ENCODE measurements at regions not wholly inside any gene's neighbourhood (a gene's known extent, or its start where the extent isn't known, plus 50 kb on each side); places are given as distances from the start of the nearest gene placed in this dataset.

GRCh38 chr2:6410313-6410712 is 455.4 kb downstream of the CMPK2 start:
- no peak overlapping the region for H3K4me3 Mint-ChIP-seq
- no peaks in the 10 kb centered on the region for H3K9me3 Mint-ChIP-seq
- no peaks in the 10 kb centered on the region for H3K4me1 Mint-ChIP-seq
- no peak overlapping the region for H3K27ac Mint-ChIP-seq
- peaks cover 7 to 12% of the 10 kb centered on the region in 2 donors for H3K27me3 Mint-ChIP-seq
- H3K36me3 Mint-ChIP-seq = no peaks in the 10 kb centered on the region
- ATAC-seq (replicated peaks) (no peak), DNase-seq (no peak)

DNA sequence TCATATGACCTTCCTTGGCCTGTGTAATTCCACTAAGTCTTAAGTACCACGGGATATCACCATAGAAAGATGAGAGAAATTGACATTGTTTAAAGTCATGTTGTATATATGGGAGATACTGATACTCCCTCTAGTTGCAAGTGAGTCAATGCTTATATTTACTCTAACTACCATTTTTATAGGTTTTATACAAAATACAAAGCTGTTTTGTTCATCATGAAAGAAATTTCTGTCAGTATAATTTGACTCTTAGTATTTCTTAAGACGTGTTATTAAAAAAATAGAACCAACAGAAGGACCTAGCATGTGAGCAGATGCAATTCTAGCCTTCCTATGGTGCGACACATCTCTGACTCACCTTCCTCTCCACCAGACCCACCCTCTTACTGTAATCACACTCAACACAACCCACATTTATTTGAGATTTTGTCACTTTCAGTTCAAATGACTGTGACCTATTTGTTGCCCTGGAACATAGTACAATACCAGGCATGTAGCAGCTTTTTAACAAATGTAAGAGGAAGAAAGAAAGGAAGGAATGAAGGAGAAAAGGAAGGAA is 453.1 kb downstream of the CMPK2 start:
- H3K4me1 Mint-ChIP-seq = no peaks in the 10 kb centered on the region
- no peaks in the 10 kb centered on the region for H3K36me3 Mint-ChIP-seq
- DNase-seq = no peak
- no peak for ATAC-seq (replicated peaks)
- no peak overlapping the region for H3K27ac Mint-ChIP-seq
- no peak overlapping the region for H3K4me3 Mint-ChIP-seq
- H3K9me3 Mint-ChIP-seq = no peaks in the 10 kb centered on the region
- H3K27me3 Mint-ChIP-seq = peaks cover 7 to 12% of the 10 kb centered on the region in 2 donors

DNA sequence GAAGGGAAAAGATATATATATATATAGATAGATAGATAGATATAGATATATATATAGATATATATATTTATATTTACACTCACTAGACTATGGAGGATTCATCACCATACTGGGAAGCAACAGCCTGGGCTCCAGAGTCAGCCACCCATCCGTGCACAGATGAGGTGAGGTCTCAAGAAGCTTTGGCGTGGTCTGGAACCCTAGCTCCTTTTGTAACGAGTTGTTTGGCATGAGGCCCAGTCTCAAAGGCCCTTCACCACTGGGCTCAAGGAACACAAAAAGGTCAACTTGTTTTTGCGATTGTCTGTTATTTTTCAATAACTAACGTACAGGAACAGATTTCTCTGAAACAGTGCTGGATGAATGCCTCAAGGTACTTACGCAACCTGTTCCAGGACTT is 448.7 kb downstream of the CMPK2 start:
- Mint-ChIP-seq H3K9me3 (peaks cover 0 to 1% of the 10 kb centered on the region in 2 donors), H3K36me3 (no peaks in the 10 kb centered on the region), H3K4me3 (no peak overlapping the region), H3K27ac (no peak overlapping the region), H3K4me1 (peaks cover 5 to 11% of the 10 kb centered on the region in 2 donors), H3K27me3 (peaks cover 4 to 6% of the 10 kb centered on the region in 2 donors)
- DNase-seq = no peak
- ATAC-seq (replicated peaks) = no peak

GRCh38 chr2:6418291-6418690 is 447.4 kb downstream of the CMPK2 start:
- no peaks in the 10 kb centered on the region for H3K27me3 Mint-ChIP-seq
- H3K4me3 Mint-ChIP-seq = no peak overlapping the region
- ATAC-seq (replicated peaks) (no peak), DNase-seq (no peak)
- H3K4me1 Mint-ChIP-seq = peaks cover 5 to 11% of the 10 kb centered on the region in 2 donors
- peaks cover 0 to 1% of the 10 kb centered on the region in 2 donors for H3K9me3 Mint-ChIP-seq
- H3K36me3 Mint-ChIP-seq = no peaks in the 10 kb centered on the region
- no peak overlapping the region for H3K27ac Mint-ChIP-seq

GRCh38 chr2:6421138-6421730 is 444.5 kb downstream of the CMPK2 start:
- no peak overlapping the region for H3K4me3 Mint-ChIP-seq
- ATAC-seq (replicated peaks) (no peak), DNase-seq (no peak)
- no peaks in the 10 kb centered on the region for H3K27me3 Mint-ChIP-seq
- peaks cover 0 to 1% of the 10 kb centered on the region in 2 donors for H3K9me3 Mint-ChIP-seq
- H3K4me1 Mint-ChIP-seq = peaks cover 5 to 11% of the 10 kb centered on the region in 2 donors
- H3K36me3 Mint-ChIP-seq = no peaks in the 10 kb centered on the region
- no peak overlapping the region for H3K27ac Mint-ChIP-seq

- H3K36me3 Mint-ChIP-seq = no peaks in the 10 kb centered on the region
- ATAC-seq (replicated peaks) (no peak), DNase-seq (no peak)
Observed at GRCh38 chr2:6421888-6422287, 443.8 kb downstream of the CMPK2 start.

DNA sequence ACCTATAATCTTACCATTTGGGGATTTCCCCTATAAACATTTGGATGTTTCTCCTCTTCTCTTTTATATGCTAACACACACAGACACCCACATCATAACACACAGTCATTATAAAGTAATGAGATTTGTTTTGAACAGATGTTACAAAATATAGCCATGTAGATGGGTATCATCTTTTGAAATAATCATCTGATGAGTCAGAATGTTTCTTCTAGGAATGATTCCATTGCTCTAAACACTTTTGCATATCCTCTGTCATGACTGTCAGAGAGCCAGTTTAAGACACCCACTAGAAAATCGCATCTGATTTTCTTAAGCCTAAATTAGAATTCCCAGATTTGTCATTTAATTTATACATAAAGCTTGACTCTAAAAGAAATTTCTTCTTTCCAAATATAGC is 442.6 kb downstream of the CMPK2 start:
- Mint-ChIP-seq H3K4me3 (no peak overlapping the region), H3K27ac (no peak overlapping the region), H3K9me3 (peaks cover 2 to 6% of the 10 kb centered on the region in 2 donors), H3K4me1 (peaks cover 3 to 5% of the 10 kb centered on the region in 2 donors), H3K36me3 (no peaks in the 10 kb centered on the region), H3K27me3 (no peaks in the 10 kb centered on the region)
- DNase-seq = no peak
- ATAC-seq (replicated peaks) = no peak

More at GRCh38 chr2:6421888-6422287, 443.8 kb downstream of the CMPK2 start:
- H3K4me3 Mint-ChIP-seq = no peak overlapping the region
- no peaks in the 10 kb centered on the region for H3K27me3 Mint-ChIP-seq
- H3K27ac Mint-ChIP-seq = no peak overlapping the region
- peaks cover under 1 to 1% of the 10 kb centered on the region in 2 donors for H3K9me3 Mint-ChIP-seq
- peaks cover 5 to 11% of the 10 kb centered on the region in 2 donors for H3K4me1 Mint-ChIP-seq

DNA sequence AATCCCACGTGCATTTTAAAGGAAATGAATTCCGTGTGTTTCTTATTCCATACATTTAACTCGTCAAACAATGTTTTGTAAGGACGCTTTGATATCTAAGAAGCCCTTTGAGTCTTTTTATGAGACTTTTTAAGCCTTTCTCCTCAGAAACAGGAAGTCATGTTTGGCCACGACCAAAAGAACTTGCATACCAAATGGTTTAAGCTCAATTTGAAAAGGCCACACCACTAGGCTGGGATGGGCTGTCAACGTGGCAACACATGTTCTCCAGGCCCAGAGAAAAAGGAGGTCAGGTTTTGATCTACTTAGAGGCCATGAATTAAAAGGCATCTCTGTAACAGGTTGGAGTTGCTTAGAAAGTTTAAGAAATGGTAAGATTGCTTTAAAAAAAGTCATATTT is 441.8 kb downstream of the CMPK2 start:
- no peaks in the 10 kb centered on the region for H3K27me3 Mint-ChIP-seq
- no peak for ATAC-seq (replicated peaks)
- DNase-seq = no peak
- peaks cover 2 to 6% of the 10 kb centered on the region in 2 donors for H3K9me3 Mint-ChIP-seq
- no peaks in the 10 kb centered on the region for H3K36me3 Mint-ChIP-seq
- H3K4me1 Mint-ChIP-seq = no peaks in the 10 kb centered on the region
- H3K27ac Mint-ChIP-seq = no peak overlapping the region
- no peak overlapping the region for H3K4me3 Mint-ChIP-seq

DNA sequence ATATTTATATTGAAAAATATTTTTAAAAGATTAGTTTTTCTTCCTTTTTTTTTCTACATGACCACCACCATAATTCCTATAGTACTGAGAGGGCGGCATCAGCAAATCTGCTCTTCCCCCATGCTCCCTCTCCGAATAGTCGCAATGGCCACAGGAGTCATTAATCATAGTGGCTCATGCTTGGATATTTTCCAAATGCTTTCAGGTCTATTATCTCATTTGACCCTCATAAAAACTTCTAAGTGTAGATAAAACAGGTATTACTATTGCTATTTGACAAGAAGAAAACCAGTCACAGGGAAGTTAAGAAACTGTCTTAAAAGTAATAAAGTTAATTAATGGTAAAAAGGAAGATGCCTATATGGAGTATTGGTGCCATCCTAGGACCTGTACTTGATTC is 440.7 kb downstream of the CMPK2 start:
- H3K27me3 Mint-ChIP-seq = no peaks in the 10 kb centered on the region

GRCh38 chr2:6429210-6429986 is 436.3 kb downstream of the CMPK2 start:
- Mint-ChIP-seq H3K27me3 (no peaks in the 10 kb centered on the region), H3K9me3 (peaks cover 2 to 10% of the 10 kb centered on the region in 2 donors), H3K4me3 (no peak overlapping the region), H3K36me3 (no peaks in the 10 kb centered on the region), H3K4me1 (no peaks in the 10 kb centered on the region), H3K27ac (no peak overlapping the region)
- DNase-seq (no peak), ATAC-seq (replicated peaks) (no peak)

More for the DNA sequence above, 440.7 kb downstream of the CMPK2 start:
- no peaks in the 10 kb centered on the region for H3K36me3 Mint-ChIP-seq
- no peak overlapping the region for H3K27ac Mint-ChIP-seq
- no peak overlapping the region for H3K4me3 Mint-ChIP-seq
- H3K9me3 Mint-ChIP-seq = peaks cover 2 to 6% of the 10 kb centered on the region in 2 donors
- DNase-seq (no peak), ATAC-seq (replicated peaks) (no peak)
- H3K4me1 Mint-ChIP-seq = no peaks in the 10 kb centered on the region

DNA sequence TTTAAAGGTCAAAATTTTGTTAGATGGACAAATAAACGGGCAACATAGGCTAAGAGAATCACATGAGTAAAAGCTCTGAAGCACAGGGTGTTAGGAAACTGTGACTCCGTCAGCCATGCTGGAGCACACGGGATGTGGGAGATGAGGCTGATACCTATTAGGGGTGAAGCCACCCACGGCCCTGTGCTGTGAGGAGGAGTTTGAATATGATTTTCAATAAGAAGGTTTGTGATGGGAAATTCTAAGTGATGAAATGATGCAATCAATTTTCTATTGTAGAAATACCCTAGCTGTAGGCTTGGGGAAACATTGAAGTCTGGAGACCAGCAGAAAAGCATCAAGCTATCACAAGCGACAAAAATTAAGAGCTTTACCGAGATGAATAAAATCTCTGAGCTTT is 431.3 kb downstream of the CMPK2 start:
- Mint-ChIP-seq H3K4me1 (no peaks in the 10 kb centered on the region), H3K4me3 (no peak overlapping the region), H3K27me3 (no peaks in the 10 kb centered on the region), H3K9me3 (peaks cover 0 to 4% of the 10 kb centered on the region in 2 donors), H3K27ac (no peak overlapping the region), H3K36me3 (no peaks in the 10 kb centered on the region)
- DNase-seq (no peak), ATAC-seq (replicated peaks) (no peak)

- H3K9me3 Mint-ChIP-seq = no peaks in the 10 kb centered on the region
- no peaks in the 10 kb centered on the region for H3K27me3 Mint-ChIP-seq
- H3K36me3 Mint-ChIP-seq = no peaks in the 10 kb centered on the region
- H3K27ac Mint-ChIP-seq = no peak overlapping the region
- H3K4me1 Mint-ChIP-seq = no peaks in the 10 kb centered on the region
- ATAC-seq (replicated peaks) = no peak
- no peak for DNase-seq
- no peak overlapping the region for H3K4me3 Mint-ChIP-seq
Observed at GRCh38 chr2:6441800-6442199, 423.9 kb downstream of the CMPK2 start.

GRCh38 chr2:6442252-6442985 is 423.3 kb downstream of the CMPK2 start:
- ATAC-seq (replicated peaks) = no peak
- no peaks in the 10 kb centered on the region for H3K36me3 Mint-ChIP-seq
- H3K4me3 Mint-ChIP-seq = no peak overlapping the region
- H3K9me3 Mint-ChIP-seq = no peaks in the 10 kb centered on the region
- H3K4me1 Mint-ChIP-seq = no peaks in the 10 kb centered on the region
- no peak overlapping the region for H3K27ac Mint-ChIP-seq
- no peak for DNase-seq
- no peaks in the 10 kb centered on the region for H3K27me3 Mint-ChIP-seq

DNA sequence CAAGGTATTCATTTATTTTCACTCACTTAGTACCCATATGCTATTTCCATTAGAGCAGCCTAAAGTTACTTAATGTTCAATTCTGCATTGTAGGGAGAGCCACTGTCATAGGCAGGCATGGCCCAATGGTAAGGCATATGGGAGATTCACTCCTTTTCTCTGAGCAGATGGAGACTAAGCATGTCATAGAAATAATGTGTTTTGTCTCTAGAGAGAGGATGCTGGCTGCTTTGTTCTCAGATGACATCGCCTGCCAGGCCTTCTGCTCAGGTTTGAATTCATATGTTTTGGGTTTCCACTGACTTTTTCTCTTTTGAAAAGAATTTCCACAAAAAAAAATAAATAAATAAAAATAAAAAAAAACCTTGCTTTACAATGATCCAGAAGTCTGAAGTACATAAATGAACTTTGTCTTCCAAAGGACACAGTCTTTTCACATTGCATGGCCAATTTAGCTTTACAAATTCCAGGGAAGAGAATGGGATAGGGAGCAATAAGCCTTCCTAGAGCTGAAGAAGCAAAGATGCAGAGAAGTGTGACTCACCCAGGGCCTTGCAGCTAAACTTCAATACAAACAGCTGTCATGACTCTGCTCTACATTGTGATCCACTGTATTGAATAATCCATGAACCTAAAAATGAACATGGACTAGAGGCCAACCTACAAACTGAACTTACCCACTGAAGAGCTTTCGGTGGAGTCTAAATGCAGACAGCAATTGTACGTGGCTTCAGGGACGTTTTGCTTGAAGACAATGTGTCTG is 422.5 kb downstream of the CMPK2 start:
- Mint-ChIP-seq H3K4me3 (no peak overlapping the region), H3K27ac (no peak overlapping the region), H3K27me3 (no peaks in the 10 kb centered on the region), H3K4me1 (no peaks in the 10 kb centered on the region), H3K9me3 (no peaks in the 10 kb centered on the region), H3K36me3 (no peaks in the 10 kb centered on the region)
- DNase-seq = no peak
- no peak for ATAC-seq (replicated peaks)

Measured in stimulated activated naive B cell treated with anti-CD40 and anti-IgM and Interleukin-4, amounts not matched to agents 10 μg/mL and 1 μg/mL and 100 μg/mL, for 72 hours (primary cell).